Thyroid gland (tissue), 4 donors: ENCODE measurements at regions not wholly inside any gene's neighbourhood (a gene's known extent, or its start where the extent isn't known, plus 50 kb on each side); places are given as distances from the start of the nearest gene placed in this dataset.

ENCODE experiments used
- DNase-seq, 2 donors: peaks; one replicate each; pipeline ENCODE4 v3.0.0-alpha.2; 2019
- H3K27ac ChIP-seq, 3 donors: fragments of 200-600 bp; sonication (generic); 1 replicate in 2 of 3; 2 replicates in 1 of 3; pipeline ENCODE4 v1.5.1; 2016 to 2019; ENCODE audit warnings: mild to moderate bottlenecking in 1 of 3, moderate library complexity in 1 of 3
- H3K27me3 ChIP-seq: fragments of 200-600 bp; sonication (generic); one replicate; pipeline ENCODE4 v1.5.1; 2019
- H3K36me3 ChIP-seq, 2 donors: fragments of 200-600 bp; sonication (generic); one replicate each; pipeline ENCODE4 v1.5.1; 2016 to 2019
- H3K4me1 ChIP-seq, 2 donors: fragments of 200-600 bp; sonication (generic); one replicate each; pipeline ENCODE4 v1.5.1; 2017 to 2019
- H3K4me3 ChIP-seq, 3 donors: fragments of 200-600 bp; sonication (generic); replicated peaks in 1 of 3; 1 replicate in 2 of 3; 2 replicates in 1 of 3; pipeline ENCODE4 v1.5.1; 2016; ENCODE audit warnings: mild to moderate bottlenecking in 1 of 3
- H3K9me3 ChIP-seq: fragments of 200-600 bp; sonication (generic); one replicate; pipeline ENCODE4 v1.5.1; 2017
- CTCF ChIP-seq, 6 experiments: fragments of 200-600 bp in 3 of 6; fragments of 450-650 bp in 3 of 6; sonication (generic) in 3 of 6; IDR thresholded peaks; one replicate each; pipeline ENCODE4 v1.5.1; 2016 to 2019; ENCODE audit warnings: antibody characterized with exemption in 6 of 6, mild to moderate bottlenecking in 2 of 6, inconsistent platforms in 1 of 6, moderate library complexity in 1 of 6
- POLR2A ChIP-seq, 2 donors: fragments of 450-650 bp; IDR thresholded peaks; one replicate each; pipeline ENCODE4 v1.6.1; 2017; ENCODE audit warnings: antibody characterized with exemption in 2 of 2, mild to moderate bottlenecking in 2 of 2, moderate library complexity in 1 of 2
- WGBS, 2 donors: methylation state at CpG; one replicate each; pipeline ENCODE4 v1.1.5; 2017; 5-methylcytosine and 5-hydroxymethylcytosine counted together
- intact Hi-C: fragments of 100-400 bp; cut with DNase I; formaldehyde crosslinking; loops from one replicate; pipeline ENCODE4 v1.15.1; 2023

- Histone ChIP-seq H3K27ac (no peak overlapping the region), H3K4me3 (no peak overlapping the region), H3K27me3 (no peaks in the 10 kb centered on the region), H3K9me3 (no peaks in the 10 kb centered on the region), H3K36me3 (no peaks in the 10 kb centered on the region), H3K4me1 (peaks cover 0 to 9% of the 10 kb centered on the region in 2 donors)
- no peak for TF ChIP-seq CTCF (IDR thresholded peaks at IDR 0.05)
- TF ChIP-seq POLR2A (IDR thresholded peaks at IDR 0.05), result no peak
- no peak for DNase-seq
- intact Hi-C loops, result no loop called here
- WGBS, 2 donors, result 52 to 68% methylated on average over 2 of the region's 2 CpGs
These were observed 357.1 kb upstream of the CFAP20DC start for GRCh38 chr3:59406943-59407342.

- no peak for DNase-seq
- 73 to 80% methylated on average over 8 of the region's 8 CpGs for WGBS, 2 donors
- TF ChIP-seq POLR2A (IDR thresholded peaks at IDR 0.05), result no peak
- no peak for TF ChIP-seq CTCF (IDR thresholded peaks at IDR 0.05)
- Histone ChIP-seq H3K4me3 (no peak overlapping the region), H3K9me3 (no peaks in the 10 kb centered on the region), H3K27me3 (no peaks in the 10 kb centered on the region), H3K36me3 (no peaks in the 10 kb centered on the region), H3K4me1 (no peaks in the 10 kb centered on the region), H3K27ac (no peak overlapping the region)
- intact Hi-C loops, result no loop called here
These were observed 355.0 kb upstream of the CFAP20DC start for GRCh38 chr3:59404851-59405250.

- no peak overlapping the region for H3K4me3 ChIP-seq
- intact Hi-C loops, result no loop called here
- H3K36me3 ChIP-seq, result no peaks in the 10 kb centered on the region
- no peak for DNase-seq
- H3K4me1 ChIP-seq, result no peaks in the 10 kb centered on the region
- no peak for TF ChIP-seq CTCF (IDR thresholded peaks at IDR 0.05)
- no peak for TF ChIP-seq POLR2A (IDR thresholded peaks at IDR 0.05)
- 91 to 94% methylated on average over 2 of the region's 2 CpGs for WGBS, 2 donors
- H3K9me3 ChIP-seq, result no peaks in the 10 kb centered on the region
- no peak overlapping the region for H3K27ac ChIP-seq
- no peaks in the 10 kb centered on the region for H3K27me3 ChIP-seq
These were observed 354.2 kb upstream of the CFAP20DC start for GRCh38 chr3:59404064-59404463.

DNA sequence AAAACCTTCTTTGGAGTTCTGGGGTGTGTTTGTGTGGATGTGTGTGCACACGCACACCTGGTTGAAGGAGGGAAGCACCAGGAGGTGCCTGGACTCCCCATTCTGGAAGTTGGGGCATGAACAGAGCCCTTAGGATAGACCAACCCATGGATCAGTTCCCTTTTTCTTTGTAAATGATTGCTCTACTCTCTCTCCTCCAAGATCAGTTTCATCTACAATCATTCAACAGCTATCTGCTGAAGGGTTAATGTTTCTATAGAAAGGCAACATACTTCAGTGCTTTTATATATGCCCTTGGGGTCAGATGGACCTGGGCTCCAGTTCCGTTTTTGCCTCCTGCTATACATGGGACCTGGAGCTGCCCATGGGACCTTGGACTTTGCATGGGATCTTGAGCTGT is 352.1 kb upstream of the CFAP20DC start:
- WGBS, 2 donors, result 86 to 100% methylated on average over 2 of the region's 2 CpGs
- no peak for TF ChIP-seq CTCF (IDR thresholded peaks at IDR 0.05)
- H3K9me3 ChIP-seq, result no peaks in the 10 kb centered on the region
- H3K36me3 ChIP-seq, result no peaks in the 10 kb centered on the region
- intact Hi-C loops, result no loop called here
- H3K4me1 ChIP-seq, result no peaks in the 10 kb centered on the region
- DNase-seq, result no peak
- no peak overlapping the region for H3K4me3 ChIP-seq
- H3K27ac ChIP-seq, result no peak overlapping the region
- no peaks in the 10 kb centered on the region for H3K27me3 ChIP-seq

GRCh38 chr3:59392116-59392515 is 342.3 kb upstream of the CFAP20DC start:
- WGBS, 2 donors, result 80 to 88% methylated on average over 1 of the region's 1 CpG
- H3K27ac ChIP-seq, result no peak overlapping the region
- no peak overlapping the region for H3K4me3 ChIP-seq
- peaks cover 0 to 9% of the 10 kb centered on the region in 2 donors for H3K4me1 ChIP-seq
- H3K27me3 ChIP-seq, result no peaks in the 10 kb centered on the region
- H3K9me3 ChIP-seq, result no peaks in the 10 kb centered on the region
- intact Hi-C loops, result no loop called here
- no peaks in the 10 kb centered on the region for H3K36me3 ChIP-seq
- no peak for TF ChIP-seq CTCF (IDR thresholded peaks at IDR 0.05)
- no peak for TF ChIP-seq POLR2A (IDR thresholded peaks at IDR 0.05)
- DNase-seq, result no peak
